Inferior parietal cortex (tissue), 1 donor: ENCODE measurements at regions not wholly inside any gene's neighbourhood (a gene's known extent, or its start where the extent isn't known, plus 50 kb on each side); places are given as distances from the start of the nearest gene placed in this dataset.
A peak's percentile ranks its signal among the peaks of the same experiment; 100 is the strongest.

Experiments used
- DNase-seq: peaks from one replicate; pipeline ENCODE4 v3.0.0-alpha.2; 2016; ENCODE audit errors: extremely low spot score

DNA sequence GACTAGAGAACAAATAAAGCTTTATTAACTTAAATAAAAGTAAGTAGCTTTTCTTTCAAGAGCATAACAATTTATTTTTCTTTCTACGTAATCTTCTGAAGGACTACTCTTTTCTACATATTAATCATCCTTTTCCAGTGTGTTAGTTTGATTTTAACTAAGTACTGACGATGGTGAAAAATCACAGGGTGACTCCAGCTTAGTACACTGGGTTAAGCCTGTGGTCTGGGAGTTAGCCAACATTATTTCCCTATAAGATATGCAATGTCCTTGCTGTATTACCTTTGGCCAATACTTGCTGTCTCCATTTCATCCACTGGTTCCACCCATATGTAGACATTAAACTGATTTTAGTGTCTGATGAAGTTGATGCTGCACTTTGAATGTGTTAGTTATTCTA lies 508.6 kb upstream of the SUCLG2 start:
- no peak for DNase-seq

DNA sequence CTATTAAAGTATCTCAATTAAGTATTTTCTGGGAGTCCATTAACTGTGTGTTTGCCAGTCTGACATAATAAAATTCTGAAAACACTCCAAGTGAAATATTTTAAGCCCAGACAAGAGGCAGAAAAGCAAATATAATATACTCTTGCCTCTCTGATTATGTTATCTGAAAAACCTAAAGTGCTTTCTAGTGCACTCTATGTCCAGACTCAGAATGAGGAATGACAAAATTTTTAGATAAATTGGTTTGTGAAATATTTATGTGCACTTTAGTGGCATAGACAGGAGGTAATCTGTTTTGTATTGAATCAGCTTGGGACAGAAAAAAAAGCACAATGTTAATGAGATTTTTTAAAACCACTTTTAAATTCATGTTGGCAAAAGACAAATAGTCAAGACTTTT lies 508.2 kb upstream of the SUCLG2 start:
- DNase-seq = no peak

DNA sequence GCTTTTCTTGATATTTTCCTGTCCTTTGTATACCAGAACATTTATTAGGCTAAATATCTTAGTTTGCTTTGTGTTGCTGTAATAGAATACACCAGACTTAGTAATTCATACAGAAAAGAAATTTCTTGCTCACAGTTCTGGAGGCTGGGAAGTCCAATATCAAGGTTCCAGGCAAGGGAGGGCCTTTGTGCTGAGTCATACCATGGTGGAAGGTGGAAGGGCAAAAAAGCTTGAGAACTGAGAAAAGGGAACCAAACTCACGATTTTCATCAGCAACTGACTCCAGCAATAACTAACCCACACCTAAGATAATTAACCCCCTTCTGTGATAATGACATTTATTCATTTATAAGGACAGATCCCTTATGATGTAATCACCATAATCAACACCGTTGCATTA lies 496.9 kb upstream of the SUCLG2 start:
- DNase-seq = no peak

DNA sequence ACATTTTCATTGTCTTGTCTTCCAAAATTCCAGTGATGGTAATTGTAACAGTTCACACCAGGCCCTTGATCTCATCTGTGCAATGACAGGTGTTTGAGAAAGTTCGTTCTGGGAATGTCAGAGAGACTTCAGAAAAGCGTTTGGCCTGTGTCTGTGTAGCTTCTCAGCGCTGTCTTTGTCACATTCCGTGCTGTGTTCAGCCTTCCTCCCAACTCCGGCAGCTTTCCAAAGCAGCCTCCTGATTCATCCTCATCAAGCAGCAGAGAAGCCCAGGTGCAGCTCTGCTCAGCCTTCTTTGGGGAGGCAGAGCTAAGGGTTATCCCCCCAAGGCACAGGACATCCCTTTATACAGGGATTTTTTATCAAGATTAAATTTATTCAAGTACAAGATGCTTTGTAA lies 494.0 kb upstream of the SUCLG2 start:
- no peak for DNase-seq

DNA sequence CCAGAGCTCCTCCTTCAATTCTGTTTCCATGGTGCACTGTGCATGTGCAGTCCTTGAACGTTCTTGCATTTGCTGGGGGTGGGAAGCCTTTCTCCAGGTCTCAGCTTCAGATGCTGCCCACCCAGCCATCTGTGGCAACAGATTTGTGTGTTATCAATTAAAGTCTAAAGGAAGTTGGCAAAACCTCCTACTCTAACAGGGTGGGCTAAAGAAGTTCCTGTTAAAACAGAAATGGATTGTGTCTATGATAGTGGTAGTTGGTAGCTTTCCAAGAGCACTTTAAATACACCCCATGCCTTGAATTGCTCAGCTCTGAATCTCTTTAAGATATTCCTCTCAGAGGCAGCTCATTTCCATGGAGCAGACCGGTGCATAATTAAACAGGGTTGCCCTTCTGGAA lies 488.0 kb upstream of the SUCLG2 start:
- DNase-seq = peak; percentile 53

DNA sequence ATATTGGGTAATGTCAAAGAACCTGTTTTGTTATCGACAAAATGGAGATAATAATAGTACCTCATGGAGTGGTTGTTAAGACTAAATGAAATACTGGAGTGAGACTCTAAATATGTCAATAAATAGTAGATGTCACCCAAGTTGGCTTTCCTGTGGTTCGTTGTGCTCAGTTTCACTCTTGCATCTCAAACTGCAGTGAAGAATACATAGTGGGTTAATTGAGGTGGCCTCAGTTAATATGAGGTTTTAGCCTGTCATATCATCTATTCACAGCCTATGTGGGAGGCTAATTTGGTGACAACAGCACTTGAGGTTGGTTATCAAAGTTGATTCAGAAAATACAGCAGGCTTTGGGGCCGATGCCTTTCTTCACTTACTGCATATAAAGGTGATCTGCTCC lies 485.5 kb upstream of the SUCLG2 start:
- DNase-seq = no peak

DNA sequence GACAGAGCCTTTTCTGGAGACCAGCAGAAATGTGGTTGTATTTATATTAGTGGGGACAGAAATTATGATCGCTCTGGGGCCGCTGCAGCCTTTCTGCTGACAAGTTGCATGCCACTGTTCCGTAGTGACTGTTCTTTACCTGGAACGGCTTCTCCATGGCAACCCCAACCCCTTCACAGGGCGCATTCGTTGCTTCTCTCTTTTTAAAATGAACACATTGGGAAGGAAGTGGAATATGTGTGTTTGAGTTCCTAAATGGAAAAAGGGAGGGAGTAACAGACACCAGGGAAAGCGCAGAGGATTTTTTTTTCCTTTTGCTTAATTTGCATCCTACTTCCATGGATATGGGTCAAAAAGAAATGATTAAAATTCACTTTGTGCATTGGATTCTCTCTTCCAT lies 482.0 kb upstream of the SUCLG2 start:
- no peak for DNase-seq

DNA sequence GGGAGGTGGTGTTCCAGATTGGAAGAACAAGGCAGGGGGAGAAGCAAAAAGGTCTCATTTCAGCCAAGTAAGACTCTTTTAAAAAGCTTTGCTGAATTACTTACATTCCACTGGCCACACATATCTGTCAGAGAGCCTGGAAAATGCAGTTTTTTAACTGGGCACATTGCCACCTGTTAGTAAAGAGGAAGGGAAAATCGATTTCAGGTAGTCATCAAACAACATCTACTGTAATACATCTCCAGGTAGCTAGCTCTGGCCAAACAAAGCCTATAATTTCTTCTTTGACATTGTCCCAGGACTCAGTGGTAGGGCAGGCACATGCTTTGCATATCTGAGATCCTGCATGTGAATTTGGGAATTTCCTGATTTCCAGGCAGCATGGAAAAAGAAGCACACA lies 480.7 kb upstream of the SUCLG2 start:
- no peak for DNase-seq

DNA sequence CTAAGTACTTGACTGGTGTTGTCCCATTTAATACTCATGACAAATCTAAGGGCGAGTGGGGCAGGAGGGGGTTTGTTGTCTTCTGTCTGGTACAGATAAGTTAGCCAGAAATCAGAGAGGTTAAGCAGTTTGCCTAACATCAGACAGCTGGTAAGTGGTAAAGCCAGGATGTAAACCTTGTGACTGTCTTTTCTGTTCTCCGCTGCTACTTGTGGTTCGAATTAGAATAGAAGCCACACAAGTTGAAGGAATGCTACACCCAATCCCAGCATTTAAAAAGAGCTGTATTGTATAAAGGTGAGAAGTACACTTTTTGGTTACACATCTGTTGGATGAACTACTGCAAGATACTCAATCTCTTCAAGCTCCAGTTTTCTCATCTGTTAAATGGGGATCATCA lies 474.7 kb upstream of the SUCLG2 start:
- no peak for DNase-seq

DNA sequence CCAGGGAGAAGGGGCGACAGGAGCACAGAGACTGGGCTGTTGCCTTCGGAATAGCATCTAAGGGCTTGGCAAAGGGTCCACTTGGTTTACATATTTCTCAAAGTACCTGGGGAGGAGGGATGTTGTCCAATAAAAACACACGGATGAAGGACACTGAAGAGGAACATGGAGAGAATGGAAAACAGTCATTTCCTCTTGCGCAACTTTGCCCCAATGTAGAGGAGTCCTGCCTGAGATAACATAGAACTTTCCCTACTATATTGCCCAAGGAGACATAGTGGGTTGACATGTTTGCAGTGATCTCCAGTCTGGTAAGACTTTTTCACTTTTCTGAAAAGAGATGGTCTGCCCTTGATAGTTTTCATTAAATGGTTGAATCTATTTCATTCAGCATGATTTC lies 468.8 kb upstream of the SUCLG2 start:
- no peak for DNase-seq

DNA sequence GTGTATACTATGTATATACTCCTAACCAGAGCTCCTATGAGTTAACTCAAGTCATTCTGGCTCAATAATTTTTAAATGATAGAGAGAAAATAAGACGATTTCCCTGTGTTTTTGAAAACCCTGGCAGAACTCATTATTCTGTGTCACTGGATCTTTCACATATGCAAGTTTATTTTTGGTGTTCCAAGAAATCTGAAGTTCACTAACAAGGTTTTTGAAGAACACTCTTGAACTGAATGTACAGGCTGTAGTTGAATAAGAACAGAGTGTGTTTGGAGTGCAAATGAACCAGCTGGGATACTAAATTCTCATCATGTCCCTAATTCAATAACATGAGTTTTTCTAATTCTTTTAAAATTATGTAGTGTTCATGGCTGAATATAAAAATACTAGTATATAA lies 466.9 kb upstream of the SUCLG2 start:
- peak; percentile 58 for DNase-seq

DNA sequence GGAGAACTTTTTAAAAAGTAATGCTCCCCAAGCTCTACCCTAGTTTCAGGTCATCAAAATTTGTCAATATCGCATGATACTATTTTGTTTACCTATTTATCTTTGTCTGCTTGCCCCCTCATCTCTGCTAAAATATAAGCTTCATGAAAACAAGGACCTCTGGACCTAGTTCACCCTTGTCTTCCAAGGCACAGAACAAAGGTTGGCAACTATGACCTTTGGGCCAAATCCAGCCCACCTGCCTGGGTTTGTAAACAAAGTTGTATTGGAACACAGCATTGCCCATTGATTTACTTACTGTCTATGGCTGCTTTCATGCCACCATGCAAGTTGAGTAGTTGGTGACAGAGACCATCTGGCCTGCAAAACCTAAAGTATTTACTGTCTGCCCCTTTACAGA lies 462.2 kb upstream of the SUCLG2 start:
- DNase-seq = no peak

DNA sequence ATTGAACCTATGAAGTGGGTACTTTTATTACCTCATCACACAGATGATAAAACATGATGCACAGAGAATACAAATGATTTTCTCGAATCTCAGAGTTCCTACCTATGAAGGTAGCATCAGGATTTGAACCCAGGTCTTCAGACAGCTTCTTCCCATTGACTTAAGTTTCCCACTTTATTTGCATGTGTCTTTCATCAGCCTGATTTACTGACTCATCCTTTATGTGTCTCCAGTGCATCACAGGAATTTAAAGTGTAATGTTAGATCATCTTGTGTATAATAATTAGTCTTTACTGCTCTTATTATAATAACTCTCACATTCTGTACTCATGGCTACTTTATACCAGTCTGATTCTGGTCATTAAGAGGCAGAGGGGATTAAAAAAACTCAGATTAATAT lies 449.4 kb upstream of the SUCLG2 start:
- DNase-seq = no peak

DNA sequence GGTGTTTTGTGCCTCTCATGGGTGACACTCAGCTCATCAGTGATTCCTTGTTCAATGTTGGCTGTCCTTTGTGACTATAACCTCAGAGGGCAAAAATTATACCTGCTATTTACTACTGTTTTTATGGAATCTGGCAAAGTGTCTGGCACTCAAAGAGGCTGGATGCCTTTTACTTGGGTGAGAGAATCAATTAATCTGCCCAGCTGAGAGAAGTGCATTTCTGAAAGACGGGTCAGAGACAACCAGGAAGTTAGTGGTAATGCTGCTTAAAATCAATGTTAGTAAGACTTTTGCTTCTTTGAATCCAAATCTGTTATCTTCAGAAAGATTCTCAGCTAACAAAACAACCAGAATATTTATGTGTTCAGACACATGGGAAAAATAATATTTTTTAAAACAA lies 436.2 kb upstream of the SUCLG2 start:
- no peak for DNase-seq

DNA sequence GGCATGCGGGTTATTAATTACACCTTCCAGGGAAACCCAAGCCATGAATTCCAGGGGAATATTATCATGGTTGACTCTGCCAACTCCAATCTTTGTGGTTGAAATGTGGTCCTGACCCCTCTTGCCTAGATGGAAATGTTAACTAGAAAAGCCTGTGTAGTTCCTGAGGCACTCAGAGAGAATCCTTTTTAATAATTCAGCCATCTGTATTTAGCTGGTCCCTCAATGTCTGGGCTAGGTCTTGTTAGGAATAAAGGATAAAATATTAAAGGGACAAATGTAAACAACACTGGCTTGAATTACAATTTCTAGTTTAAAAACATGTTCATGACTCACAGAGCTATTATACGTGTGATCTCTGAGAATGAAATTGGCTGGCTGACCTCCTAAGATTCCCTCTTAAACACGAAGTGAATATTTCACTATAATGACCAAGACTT lies 435.2 kb upstream of the SUCLG2 start:
- no peak for DNase-seq

DNA sequence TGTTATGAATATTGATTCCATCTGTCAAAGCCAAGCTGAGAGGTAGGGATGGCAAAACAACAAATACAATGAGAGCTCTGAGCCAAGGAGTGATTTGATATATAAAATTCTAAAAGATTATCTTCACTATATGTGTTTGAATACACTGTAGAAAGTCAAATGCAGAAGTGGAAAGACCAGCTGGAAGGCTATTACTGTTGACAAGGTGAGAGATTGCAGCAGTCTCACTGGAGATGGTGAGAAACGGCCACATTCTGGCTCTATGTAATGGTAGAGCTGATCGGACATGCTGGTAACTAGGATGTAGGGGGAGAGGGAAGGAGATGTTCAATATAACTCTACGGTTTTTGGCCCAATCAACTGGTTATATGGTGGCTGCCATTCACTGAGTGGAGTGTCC lies 434.2 kb upstream of the SUCLG2 start:
- DNase-seq = no peak

DNA sequence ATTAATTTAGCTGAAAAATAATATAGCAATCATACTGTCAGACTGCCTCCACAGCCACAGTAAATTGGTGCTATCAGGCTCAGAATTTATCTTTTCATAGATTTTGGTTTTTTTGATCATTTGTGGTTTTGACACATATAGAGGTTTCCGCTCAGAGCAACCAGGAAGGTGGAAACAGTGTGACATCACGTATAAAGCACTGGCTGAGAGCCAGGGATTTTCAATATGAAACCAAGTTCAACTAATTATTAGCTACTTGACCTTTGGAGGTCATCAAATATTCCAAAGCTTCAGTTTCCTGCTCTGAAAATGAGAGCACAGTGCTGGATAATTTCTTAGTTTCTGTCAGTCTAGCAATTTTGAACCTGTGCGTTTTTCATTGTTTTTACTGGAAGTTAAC lies 433.8 kb upstream of the SUCLG2 start:
- no peak for DNase-seq

DNA sequence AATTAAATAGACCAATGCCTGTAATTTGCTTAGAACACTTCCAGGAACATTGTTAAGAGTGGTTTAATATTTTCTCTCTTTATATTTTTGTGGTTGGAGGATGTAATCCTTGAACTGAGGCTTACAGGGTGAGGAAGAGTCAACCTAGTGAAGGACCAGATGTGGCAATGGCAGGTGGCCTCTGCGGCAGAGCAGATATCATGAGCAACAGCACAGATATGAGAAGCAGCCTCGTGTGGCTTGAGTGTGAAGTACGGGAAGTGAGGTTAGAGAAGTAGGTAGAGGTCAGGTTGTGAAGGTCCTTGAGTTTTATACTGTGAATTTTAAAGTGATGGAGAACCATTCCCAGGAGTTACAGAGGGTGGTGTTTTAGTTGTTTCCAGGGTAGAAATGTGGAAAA lies 417.6 kb upstream of the SUCLG2 start:
- DNase-seq = no peak

DNA sequence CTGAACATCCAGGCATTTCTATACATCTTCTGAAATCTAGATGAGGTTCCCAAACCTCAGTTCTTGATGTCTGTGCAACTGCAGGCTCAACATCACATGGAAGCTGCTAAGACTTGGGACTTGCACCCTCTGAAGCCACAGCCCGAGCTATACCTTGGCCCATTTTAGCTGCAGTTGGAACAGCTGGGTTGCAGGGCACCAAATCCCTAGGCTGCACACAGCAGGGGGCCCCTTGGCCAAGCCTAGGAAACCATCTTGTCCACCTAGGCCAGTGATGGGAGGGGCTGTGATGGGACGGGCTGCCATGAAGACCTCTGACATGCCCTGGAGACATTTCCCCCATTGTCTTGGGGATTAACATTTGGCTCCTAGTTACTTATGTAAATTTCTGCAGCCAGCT lies 415.8 kb upstream of the SUCLG2 start:
- no peak for DNase-seq

DNA sequence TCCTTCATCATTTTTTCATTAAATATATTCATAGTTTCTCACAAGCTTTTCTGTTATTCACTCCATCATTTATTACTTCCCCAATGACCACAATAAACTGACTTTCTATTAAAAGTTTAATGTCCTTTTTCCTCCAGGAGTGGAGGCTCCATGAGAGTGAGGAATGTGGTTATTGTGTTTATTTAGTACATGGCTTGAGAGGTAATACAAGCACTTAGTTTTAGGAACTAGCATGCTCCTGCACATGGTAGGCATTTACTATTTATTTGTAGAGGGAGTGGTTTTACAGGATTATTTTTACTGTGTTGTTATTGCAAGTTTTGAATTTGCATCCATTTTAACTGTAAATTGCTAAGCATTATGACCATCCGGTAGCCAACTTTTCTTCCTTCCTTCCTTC lies 412.9 kb upstream of the SUCLG2 start:
- DNase-seq = no peak

DNA sequence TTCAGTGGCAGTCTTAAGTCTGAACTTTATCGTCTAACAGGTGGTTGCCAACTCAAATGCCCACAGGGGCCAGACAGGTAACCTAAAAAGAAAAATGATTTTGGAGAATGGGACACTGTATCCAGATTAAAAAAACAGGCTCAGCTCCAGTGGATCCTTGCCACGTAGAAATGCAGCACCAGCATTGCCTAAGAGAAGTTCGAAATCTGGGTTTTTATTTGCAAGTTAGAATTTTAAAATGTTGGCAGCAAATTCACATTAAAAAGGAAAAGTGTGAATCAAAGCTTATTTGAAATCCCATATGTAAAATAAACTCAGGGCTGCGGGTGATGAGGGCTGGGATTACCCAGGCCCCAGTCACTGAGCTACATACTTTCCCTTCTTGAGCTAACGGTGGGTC lies 408.5 kb upstream of the SUCLG2 start:
- no peak for DNase-seq

DNA sequence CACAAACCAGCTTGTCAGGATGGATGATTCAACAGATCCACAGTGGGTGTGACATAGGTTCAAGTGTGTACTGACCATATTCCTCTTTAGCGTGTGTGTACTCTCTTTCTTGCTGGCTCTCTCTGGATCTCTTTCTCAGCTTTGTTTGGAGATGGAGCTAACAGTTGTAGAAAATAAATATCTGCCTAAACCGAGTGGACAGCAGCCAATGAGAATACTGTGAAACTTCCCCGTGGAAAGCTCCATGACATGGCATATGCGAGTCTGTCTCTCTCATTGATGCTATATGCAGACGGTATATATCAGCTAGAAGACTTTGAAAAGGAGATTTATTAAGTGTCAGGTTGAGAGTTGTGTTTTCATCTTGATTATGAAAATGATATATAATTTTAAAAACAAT lies 406.5 kb upstream of the SUCLG2 start:
- no peak for DNase-seq

DNA sequence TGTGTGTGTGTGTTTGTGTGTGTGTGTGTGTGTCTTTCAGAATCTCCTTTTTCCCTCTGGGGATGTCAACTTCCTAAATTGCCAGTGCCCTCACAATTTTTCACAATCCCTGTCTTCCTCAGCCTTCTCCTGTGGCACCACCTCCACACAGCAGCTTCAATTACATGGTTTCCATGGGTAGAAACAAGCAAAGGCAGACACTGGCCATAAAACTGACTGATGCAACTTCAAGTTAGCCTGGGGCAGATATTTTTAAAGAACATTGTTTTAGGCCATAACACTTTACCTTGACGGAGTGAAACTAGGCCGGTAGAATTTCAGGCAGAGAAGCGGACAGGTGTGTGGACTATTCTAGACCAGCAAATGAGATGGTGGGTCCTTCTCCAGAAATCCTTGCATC lies 405.8 kb upstream of the SUCLG2 start:
- no peak for DNase-seq

DNA sequence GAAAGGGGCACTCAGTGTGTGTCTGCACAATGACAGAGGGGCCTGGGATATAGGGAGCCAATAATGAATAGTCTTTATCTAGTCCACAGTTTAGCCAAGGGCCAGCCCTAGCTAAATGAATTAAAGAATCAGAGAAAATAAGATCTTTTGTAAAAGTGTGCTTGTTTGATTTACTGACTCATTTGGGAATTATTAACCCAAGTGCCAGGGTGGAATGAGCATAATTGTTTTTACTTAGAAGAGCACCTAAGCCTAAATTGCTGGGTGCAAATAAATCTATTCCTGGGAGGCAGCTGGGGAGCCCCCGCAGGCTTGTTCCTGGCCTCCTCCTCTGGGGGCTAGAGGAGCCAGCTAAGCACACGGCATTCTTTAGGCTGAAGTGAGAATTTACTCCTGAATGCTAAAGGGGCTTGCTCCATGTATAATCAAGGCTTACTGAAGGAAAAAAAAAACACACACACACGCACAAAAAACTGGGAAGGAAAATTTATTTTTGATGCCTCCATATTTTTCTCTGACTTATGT lies 405.3 kb upstream of the SUCLG2 start:
- DNase-seq = no peak
